OCI-M1 (cell line): ENCODE measurements at regions not wholly inside any gene's neighbourhood (a gene's known extent, or its start where the extent isn't known, plus 50 kb on each side); places are given as distances from the start of the nearest gene placed in this dataset.

ENCODE experiments used
- DNase-seq: peaks from one replicate; lab custom pipeline; 2025; lab: John Stamatoyannopoulos, UW

GRCh38 chr1:208298593-208299269, 54.5 kb upstream of the PLXNA2 start:
- no peak for DNase-seq

- no peak for DNase-seq
These were observed 56.0 kb upstream of the PLXNA2 start for GRCh38 chr1:208300084-208300770.

- DNase-seq: no peak
These were observed 58.6 kb upstream of the PLXNA2 start for GRCh38 chr1:208302699-208303238.

- no peak for DNase-seq
These were observed 59.8 kb upstream of the PLXNA2 start for GRCh38 chr1:208303743-208304712.

GRCh38 chr1:208308221-208308620, 64.0 kb upstream of the PLXNA2 start:
- DNase-seq: no peak

- DNase-seq: no peak
These were observed 65.6 kb upstream of the PLXNA2 start for GRCh38 chr1:208309771-208310170.

DNA sequence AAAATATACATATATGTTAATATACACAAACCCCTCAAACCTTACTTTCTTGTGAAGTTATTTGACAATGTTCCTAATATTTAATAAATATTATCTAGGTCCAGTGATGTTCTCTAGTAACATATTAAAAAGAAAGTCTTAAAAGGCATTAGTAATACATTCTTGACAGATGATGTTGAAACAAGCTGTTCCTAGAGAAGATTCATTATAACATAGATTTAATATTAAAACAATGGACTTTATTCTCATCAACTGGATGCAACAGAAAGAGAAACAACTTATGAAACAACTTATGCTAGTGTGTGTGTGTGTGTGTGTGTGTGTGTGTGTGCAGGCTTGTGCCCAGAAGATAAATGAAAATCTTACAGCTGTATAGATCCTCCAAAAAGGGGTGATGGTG, 68.5 kb upstream of the PLXNA2 start:
- DNase-seq: no peak

GRCh38 chr1:208314431-208314830, 70.2 kb upstream of the PLXNA2 start:
- no peak for DNase-seq

DNA sequence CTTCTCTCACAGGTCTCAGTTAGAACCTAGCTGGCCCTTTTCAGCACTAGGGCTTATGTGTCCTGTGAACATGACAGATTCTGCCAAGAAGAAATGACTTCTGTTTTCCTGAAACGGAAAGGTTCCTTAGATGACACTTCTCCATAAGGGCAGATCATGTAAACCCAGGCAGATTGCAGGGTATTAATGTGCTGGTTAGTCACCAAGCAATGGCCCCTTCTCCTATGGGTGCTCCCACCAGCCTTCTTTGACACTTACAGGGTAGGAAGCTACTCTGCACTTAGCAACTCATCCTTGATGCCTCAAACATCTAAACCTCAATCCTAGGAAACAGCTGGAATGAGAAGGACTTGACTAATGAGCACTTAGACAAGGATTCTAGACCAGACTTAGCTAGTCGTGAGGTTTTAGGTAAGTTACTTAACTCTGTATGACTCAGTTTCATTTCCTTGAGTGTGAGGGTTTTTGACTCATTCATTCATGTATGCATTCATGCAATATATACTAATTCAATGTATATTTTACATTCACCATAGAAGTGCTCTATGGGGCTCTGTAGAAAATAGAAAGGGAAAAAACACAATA, 74.1 kb upstream of the PLXNA2 start:
- DNase-seq: no peak

DNA sequence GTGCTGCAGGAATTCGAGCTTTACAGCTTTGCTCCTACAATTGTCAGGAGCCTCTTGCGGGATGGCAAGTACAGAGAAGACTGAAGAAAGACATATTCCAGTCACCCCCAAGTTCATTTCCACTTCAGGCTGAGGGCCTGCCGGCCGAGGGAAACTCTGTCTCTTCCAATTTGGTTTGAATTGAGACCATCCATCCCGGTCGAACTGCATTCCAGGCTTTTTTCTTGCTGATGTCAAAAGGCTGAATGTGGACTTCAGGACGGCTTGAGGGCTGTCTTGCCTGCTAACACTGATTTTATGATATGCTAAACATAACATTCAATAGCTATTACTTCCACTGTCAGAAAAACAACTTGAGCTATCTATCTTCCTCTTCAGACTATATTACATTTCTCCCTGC, 79.8 kb upstream of the PLXNA2 start:
- DNase-seq: no peak

DNA sequence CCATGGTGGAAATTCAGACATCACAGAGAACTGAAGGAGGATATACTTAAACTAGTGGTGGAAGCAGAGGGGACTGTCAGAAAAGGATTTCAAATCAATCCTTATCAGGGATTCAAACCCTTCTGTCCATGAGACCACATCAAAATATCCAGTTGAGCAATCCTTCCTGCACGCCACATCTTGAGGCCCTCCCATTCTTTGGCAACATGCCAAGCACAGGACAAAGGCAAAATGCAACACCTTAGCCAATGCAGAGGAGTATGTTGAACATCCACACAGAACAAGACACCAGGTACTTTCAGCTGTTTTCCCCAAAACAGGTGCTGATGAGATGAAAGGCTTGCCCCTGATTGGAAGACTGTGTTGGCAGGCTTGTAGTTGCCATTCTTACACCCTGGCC, 81.8 kb upstream of the PLXNA2 start:
- DNase-seq: peak; percentile 35

GRCh38 chr1:208329300-208329699, 85.1 kb upstream of the PLXNA2 start:
- DNase-seq: no peak

DNA sequence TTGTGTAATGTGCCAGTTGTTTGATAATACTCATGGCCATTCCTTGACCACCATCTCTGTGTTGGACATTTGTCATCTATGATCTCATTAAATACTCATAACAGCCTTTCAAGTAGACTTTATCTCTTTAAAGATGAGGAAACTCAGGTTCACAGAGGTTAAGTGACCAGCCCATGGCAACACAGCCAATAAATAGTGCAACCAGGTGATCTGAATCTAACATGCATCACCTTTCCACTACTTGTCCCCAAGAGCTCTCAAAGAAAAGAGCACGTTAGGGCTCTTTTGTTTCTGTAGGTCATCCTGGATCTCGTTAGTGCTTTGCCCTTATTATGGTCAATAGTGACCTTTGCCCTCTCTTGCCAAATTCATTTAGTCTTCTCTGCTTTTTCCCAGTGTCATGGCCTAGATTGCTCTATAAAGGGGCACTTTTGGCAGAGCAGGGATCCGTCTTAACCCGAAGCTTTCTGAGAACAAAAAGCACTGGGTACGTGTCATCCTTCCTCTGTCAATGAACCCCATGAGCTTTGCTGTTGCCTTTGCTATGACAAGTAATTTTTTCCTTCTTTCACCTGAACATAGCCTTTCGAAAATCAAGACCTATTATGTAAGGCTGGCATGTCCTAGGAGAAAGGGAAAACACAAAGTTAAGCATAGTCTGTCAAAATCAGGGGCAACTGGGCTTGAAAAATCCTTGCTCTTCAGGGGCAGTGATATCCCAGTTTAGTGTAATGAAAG, 88.0 kb upstream of the PLXNA2 start:
- no peak for DNase-seq

DNA sequence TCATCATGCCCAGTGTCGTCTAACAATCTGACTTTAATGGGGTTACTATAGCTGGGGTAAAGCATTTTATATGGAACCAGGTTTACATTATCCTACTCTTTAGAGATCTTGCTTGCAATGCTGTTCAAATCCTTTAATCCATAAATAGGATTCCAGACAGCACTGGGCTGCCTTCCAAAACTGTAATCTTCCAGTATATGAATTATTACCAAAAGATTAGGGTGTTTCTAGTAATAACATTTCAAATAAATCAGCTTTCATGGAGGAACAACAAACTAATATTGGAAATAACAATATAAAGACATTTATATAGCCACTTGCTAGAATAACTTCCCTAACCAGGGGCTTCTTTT, 88.6 kb upstream of the PLXNA2 start:
- DNase-seq: no peak

DNA sequence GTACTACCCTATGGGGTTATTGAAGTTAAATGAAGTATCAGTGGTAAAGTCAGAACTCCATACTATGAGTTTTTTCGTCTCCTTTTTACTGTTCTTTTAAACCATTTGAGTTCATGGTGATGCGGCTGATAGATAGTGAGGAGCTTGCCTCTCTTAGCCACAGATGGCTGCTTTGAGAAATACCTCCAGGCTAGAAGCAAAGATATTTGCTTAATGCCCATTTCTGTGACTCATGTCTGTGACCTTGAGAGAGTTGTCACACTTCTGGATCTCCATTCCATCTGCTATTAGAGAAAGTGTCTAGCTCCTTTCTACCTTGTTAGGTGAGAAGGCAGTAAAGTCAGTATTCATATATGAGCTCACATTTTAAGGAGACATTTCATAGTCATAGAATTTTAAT, 89.5 kb upstream of the PLXNA2 start:
- no peak for DNase-seq

DNA sequence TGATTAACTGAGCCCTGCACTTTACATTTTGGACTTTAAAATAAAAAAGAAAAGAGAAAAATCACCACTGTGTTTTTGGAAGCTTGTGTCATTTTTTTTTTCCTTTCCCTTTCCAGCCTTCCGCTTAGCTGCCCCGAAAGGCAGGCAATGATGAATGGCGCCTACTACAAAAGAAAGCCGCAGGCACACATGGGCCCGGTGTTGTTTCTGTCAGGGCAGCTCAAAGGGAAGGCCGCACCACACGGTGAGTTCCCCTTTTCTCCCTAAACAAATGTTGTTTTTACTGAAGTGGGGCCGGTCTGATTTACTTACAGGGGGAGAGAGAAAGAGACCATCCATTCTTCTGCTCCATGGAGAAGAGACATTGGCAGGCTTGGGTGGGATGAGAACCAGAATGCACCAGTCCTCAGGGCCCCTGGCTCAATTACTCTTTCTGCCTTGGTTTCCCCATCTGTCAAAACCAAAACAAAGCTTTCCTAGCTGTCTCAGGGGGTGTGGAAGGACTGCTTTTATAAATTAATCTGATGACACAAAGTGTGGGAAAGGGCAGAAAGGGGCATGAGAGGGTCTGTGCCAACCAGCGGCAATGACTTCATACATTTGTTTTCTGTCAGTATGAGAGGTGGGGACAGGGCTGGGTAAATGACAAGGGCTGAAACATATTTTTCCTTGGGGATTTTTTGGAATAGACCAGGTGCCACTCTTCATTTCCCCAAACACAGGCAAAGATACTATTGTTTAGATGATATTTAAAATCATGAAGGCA, 91.4 kb upstream of the PLXNA2 start:
- no peak for DNase-seq

- DNase-seq: no peak
These were observed 91.9 kb upstream of the PLXNA2 start for GRCh38 chr1:208336137-208336518.

DNA sequence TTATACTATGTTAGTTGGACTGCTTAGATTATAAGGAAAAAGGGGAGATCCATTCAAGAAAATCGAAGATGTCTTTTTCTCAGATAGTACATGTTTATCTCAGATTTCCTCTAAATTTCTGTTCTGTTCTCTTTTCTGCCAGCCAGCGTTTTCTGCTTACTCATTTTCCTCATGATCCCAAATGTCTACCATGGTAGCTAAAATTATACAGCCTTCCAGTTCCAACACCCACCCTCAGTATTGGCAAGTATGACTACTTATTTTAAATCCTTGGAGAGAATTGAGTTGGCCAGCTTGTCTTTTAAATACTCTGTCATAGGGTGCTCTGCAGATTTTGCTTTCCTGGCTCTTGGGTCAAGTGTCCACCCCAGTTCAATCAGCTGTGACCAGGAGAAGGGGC, 95.7 kb upstream of the PLXNA2 start:
- no peak for DNase-seq

DNA sequence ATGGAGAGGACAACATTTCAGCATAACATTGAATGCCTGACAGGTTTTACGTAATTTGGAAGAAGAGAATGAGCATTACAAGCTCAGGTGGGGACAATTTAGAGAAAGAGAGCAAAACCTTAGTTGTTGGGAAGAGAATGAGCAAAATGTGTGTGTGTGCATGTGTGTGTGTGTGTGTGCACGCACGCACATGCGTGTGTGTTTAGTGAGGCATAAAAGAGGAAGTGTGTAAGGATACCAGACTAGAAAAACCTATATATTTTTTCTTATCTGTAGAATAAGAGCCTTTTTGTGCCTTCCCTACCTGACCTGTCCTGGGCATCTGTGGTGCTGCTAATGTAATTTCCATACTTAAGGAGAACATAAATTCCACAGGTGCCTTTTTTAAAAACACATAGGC, 99.0 kb upstream of the PLXNA2 start:
- DNase-seq: peak; percentile 33

DNA sequence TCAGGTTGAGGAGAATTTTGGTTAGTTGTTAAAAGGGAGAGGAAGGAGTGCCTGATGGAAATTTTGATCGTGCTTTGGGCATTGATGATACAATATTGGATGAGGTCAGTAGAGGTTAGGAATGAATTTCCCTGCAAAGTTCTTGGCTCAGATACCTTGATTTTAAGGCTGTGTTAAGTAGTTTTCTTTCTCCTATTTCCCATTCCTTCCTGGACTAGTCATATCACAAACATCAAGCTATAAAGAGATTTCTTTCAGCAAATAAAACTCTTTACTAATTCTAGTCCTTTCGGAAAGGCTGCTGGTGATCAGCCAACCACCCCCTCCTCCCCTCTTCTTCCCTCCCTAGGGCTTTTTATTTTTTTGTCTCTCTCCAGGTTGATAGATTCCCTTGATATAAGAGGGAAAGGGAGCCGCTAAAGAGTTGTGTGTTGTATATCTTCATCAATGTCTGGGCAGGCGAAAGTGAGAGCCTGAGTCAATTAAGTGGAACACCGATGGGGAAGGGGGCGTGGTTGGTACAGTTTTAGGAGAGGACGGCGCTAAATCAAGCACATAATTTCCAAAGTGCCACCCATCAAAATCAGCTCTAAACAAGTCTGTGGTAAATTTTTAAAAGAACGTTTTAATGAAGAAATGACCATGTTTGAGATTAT, 100.1 kb upstream of the PLXNA2 start:
- no peak for DNase-seq
